ENCODE measurements at regions not wholly inside any gene's neighbourhood (a gene's known extent, or its start where the extent isn't known, plus 50 kb on each side); places are given as distances from the start of the nearest gene placed in this dataset.
"Not testable (repeated sequence)": the region's sequence is repeated elsewhere in the genome, so short reads cannot be mapped to it uniquely, and the experiment has no call there.

- peaks cover 4% of the 10 kb centered on the region for H3K9me3 Mint-ChIP-seq
- H3K27me3 Mint-ChIP-seq (ENCODE audit: low read depth), result no peaks in the 10 kb centered on the region
- H3K36me3 Mint-ChIP-seq (ENCODE audit: insufficient read depth), result peaks cover 4% of the 10 kb centered on the region
- H3K4me1 Mint-ChIP-seq (ENCODE audit: low read depth), result peaks cover 67% of the 10 kb centered on the region
- ATAC-seq (peak; percentile 58 to 67), DNase-seq (no peak)
- peak overlapping the region; percentile 33 for H3K4me3 Mint-ChIP-seq
Measured at GRCh38 chr22:40094485-40094884, 83.2 kb upstream of the TNRC6B start.

- not testable (repeated sequence) for H3K36me3 Mint-ChIP-seq (ENCODE audit: insufficient read depth); H3K27me3 Mint-ChIP-seq (ENCODE audit: low read depth); H3K9me3 Mint-ChIP-seq; ATAC-seq; DNase-seq; H3K4me3 Mint-ChIP-seq
- H3K4me1 Mint-ChIP-seq (ENCODE audit: low read depth), result peaks cover 53% of the 10 kb centered on the region
Measured at GRCh38 chr22:40099887-40100286, 77.8 kb upstream of the TNRC6B start.

- DNase-seq (no peak), ATAC-seq (peak; percentile 16 to 49)
- H3K9me3 Mint-ChIP-seq, result no peaks in the 10 kb centered on the region
- no peaks in the 10 kb centered on the region for H3K27me3 Mint-ChIP-seq (ENCODE audit: low read depth)
- peak overlapping the region; percentile 14 for H3K4me3 Mint-ChIP-seq
- peaks cover 1% of the 10 kb centered on the region for H3K36me3 Mint-ChIP-seq (ENCODE audit: insufficient read depth)
- peaks cover 69% of the 10 kb centered on the region for H3K4me1 Mint-ChIP-seq (ENCODE audit: low read depth)
Measured at GRCh38 chr22:40105755-40106154, 72.0 kb upstream of the TNRC6B start.

DNA sequence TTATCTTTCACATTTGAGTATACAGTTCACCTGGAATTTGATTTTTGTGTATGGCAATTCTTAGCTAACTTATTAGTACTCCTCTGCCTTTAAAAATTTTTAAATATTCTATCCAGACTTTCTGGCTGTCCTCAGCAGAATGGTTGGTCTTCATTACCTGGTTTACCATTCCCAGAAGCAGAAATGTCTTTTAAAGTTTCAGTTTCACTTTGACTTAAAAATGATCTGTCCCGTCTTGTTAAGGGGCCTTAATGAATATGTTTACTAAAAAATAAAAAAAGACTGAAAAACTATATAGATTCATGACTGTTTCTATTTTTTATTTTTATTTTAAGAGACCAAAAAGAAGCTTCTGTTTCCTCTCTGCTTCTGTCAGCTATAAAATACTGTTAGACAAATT lies 70.5 kb upstream of the TNRC6B start:
- no peak for DNase-seq
- H3K36me3 Mint-ChIP-seq (ENCODE audit: insufficient read depth), result peaks cover 1% of the 10 kb centered on the region
- ATAC-seq, result no peak
- H3K9me3 Mint-ChIP-seq, result no peaks in the 10 kb centered on the region
- peaks cover 73% of the 10 kb centered on the region for H3K4me1 Mint-ChIP-seq (ENCODE audit: low read depth)
- H3K27me3 Mint-ChIP-seq (ENCODE audit: low read depth), result no peaks in the 10 kb centered on the region
- H3K4me3 Mint-ChIP-seq, result peak overlapping the region; percentile 81

GRCh38 chr22:40107851-40108378 lies 69.8 kb upstream of the TNRC6B start:
- H3K36me3 Mint-ChIP-seq (ENCODE audit: insufficient read depth), result peaks cover 1% of the 10 kb centered on the region
- H3K4me3 Mint-ChIP-seq, result peak overlapping the region; percentile 81
- ATAC-seq (peak; percentile 76 to 77), DNase-seq (peak; percentile 12)
- no peaks in the 10 kb centered on the region for H3K27me3 Mint-ChIP-seq (ENCODE audit: low read depth)
- H3K4me1 Mint-ChIP-seq (ENCODE audit: low read depth), result peaks cover 78% of the 10 kb centered on the region
- no peaks in the 10 kb centered on the region for H3K9me3 Mint-ChIP-seq

DNA sequence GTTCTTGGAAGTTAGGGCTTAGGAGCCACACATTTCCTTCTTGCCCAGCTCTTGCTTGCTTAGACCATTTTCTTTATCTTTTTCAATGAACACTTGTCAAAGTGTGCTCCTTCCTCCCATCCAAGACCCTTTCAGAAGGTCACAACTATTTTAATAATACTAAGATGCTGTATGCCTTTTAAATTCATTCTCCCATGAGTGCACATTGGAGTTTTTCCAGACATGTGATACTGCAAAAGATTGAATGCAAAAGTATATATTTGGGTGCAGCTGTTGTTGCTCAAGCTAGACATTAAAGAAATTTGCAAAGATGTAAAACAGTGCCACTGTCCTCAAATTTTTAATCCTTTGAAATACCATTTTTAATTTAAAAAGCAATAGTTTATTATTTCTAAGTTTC lies 69.3 kb upstream of the TNRC6B start:
- Mint-ChIP-seq H3K36me3 (ENCODE audit: insufficient read depth) (no peaks in the 10 kb centered on the region), H3K4me3 (peak overlapping the region; percentile 81), H3K4me1 (ENCODE audit: low read depth) (peaks cover 79% of the 10 kb centered on the region), H3K27me3 (ENCODE audit: low read depth) (no peaks in the 10 kb centered on the region), H3K9me3 (no peaks in the 10 kb centered on the region)
- DNase-seq (no peak), ATAC-seq (no peak)

DNA sequence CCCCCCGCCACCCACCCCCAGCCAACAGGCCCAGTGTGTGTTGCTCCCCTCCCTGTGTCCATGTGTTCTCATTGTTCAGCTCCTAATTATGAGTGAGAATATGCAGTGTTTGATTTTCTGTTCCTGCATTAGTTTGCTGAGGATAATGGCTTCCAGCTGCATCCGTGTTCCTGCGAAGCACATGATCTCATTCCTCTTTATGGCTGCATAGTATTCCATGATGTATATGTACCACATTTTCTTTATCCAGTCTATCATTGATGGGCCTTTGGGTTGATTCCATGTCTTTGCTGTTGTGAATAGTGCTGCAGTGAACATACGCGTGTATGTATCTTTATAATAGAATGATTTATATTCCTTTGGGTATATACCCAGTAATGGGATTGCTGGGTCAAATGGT lies 68.8 kb upstream of the TNRC6B start:
- not testable (repeated sequence) for ATAC-seq; H3K9me3 Mint-ChIP-seq; H3K36me3 Mint-ChIP-seq (ENCODE audit: insufficient read depth); H3K4me3 Mint-ChIP-seq; DNase-seq; H3K27me3 Mint-ChIP-seq (ENCODE audit: low read depth)
- peaks cover 84% of the 10 kb centered on the region for H3K4me1 Mint-ChIP-seq (ENCODE audit: low read depth)

- no peaks in the 10 kb centered on the region for H3K9me3 Mint-ChIP-seq
- no peaks in the 10 kb centered on the region for H3K27me3 Mint-ChIP-seq (ENCODE audit: low read depth)
- ATAC-seq, result no peak
- H3K36me3 Mint-ChIP-seq (ENCODE audit: insufficient read depth), result no peaks in the 10 kb centered on the region
- H3K4me1 Mint-ChIP-seq (ENCODE audit: low read depth), result peaks cover 86% of the 10 kb centered on the region
- no peak overlapping the region for H3K4me3 Mint-ChIP-seq
- no peak for DNase-seq
Measured at GRCh38 chr22:40111451-40111850, 66.3 kb upstream of the TNRC6B start.

- no peaks in the 10 kb centered on the region for H3K36me3 Mint-ChIP-seq (ENCODE audit: insufficient read depth)
- DNase-seq, result no peak
- H3K9me3 Mint-ChIP-seq, result no peaks in the 10 kb centered on the region
- no peak for ATAC-seq
- no peak overlapping the region for H3K4me3 Mint-ChIP-seq
- H3K27me3 Mint-ChIP-seq (ENCODE audit: low read depth), result no peaks in the 10 kb centered on the region
- H3K4me1 Mint-ChIP-seq (ENCODE audit: low read depth), result peaks cover 88% of the 10 kb centered on the region
Measured at GRCh38 chr22:40112595-40112994, 65.1 kb upstream of the TNRC6B start.

DNA sequence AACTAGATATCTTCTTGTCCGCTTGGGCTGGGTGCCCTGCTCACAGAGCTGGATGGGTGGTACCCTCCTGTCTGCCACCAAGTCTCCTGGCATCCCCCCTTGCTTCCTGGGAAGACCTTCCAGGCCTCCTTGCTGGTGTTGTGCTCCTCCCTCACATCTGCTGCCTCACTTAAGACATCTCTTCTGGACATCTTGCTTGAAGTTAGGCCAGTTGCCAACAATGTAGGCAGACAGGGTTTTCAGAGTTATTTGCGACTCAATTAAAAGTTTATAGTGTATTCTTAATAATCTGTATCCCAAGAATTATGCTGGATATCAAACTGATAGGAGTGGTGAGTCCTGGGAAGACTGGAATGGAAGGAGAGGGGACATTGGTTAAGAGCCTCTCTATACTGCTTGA lies 64.0 kb upstream of the TNRC6B start:
- Mint-ChIP-seq H3K4me1 (ENCODE audit: low read depth) (peaks cover 86% of the 10 kb centered on the region), H3K27me3 (ENCODE audit: low read depth) (no peaks in the 10 kb centered on the region), H3K36me3 (ENCODE audit: insufficient read depth) (peaks cover 2% of the 10 kb centered on the region), H3K9me3 (no peaks in the 10 kb centered on the region), H3K4me3 (no peak overlapping the region)
- DNase-seq, result no peak
- ATAC-seq, result no peak

GRCh38 chr22:40114411-40114810 lies 63.3 kb upstream of the TNRC6B start:
- ATAC-seq (no peak), DNase-seq (no peak)
- Mint-ChIP-seq H3K27me3 (ENCODE audit: low read depth) (no peaks in the 10 kb centered on the region), H3K9me3 (no peaks in the 10 kb centered on the region), H3K4me1 (ENCODE audit: low read depth) (peaks cover 84% of the 10 kb centered on the region), H3K36me3 (ENCODE audit: insufficient read depth) (peaks cover 4% of the 10 kb centered on the region), H3K4me3 (no peak overlapping the region)

GRCh38 chr22:40116496-40117200 lies 61.1 kb upstream of the TNRC6B start:
- no peaks in the 10 kb centered on the region for H3K9me3 Mint-ChIP-seq
- peaks cover 9% of the 10 kb centered on the region for H3K36me3 Mint-ChIP-seq (ENCODE audit: insufficient read depth)
- DNase-seq (peak; percentile 27), ATAC-seq (peak; percentile 66 to 76)
- peaks cover 78% of the 10 kb centered on the region for H3K4me1 Mint-ChIP-seq (ENCODE audit: low read depth)
- H3K27me3 Mint-ChIP-seq (ENCODE audit: low read depth), result no peaks in the 10 kb centered on the region
- peak overlapping the region; percentile 52 for H3K4me3 Mint-ChIP-seq

DNA sequence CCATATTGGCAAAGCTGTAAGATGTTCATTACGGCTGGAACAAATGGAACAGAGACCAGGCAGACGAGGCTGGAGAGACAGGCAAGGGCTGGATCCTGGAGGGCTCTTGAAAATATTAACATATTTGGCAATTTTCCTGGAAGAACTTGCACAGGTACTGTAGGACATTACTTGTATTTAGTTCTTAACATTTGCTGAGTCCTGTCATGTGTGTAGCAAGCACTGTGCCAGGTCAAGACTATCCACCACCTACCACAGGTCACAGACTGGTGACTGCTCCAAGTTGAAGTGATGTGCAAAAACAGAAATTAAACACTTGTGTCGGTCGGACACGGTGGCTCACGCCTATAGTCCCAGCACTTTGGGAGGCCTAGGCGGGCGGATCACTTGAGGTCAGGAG lies 58.7 kb upstream of the TNRC6B start:
- Mint-ChIP-seq H3K4me3 (no peak overlapping the region), H3K4me1 (ENCODE audit: low read depth) (peaks cover 57% of the 10 kb centered on the region), H3K36me3 (ENCODE audit: insufficient read depth) (peaks cover 16% of the 10 kb centered on the region), H3K27me3 (ENCODE audit: low read depth) (no peaks in the 10 kb centered on the region), H3K9me3 (no peaks in the 10 kb centered on the region)
- DNase-seq, result no peak
- no peak for ATAC-seq

- DNase-seq (no peak), ATAC-seq (no peak)
- H3K4me1 Mint-ChIP-seq (ENCODE audit: low read depth), result peaks cover 41% of the 10 kb centered on the region
- no peaks in the 10 kb centered on the region for H3K9me3 Mint-ChIP-seq
- no peaks in the 10 kb centered on the region for H3K27me3 Mint-ChIP-seq (ENCODE audit: low read depth)
- no peak overlapping the region for H3K4me3 Mint-ChIP-seq
- peaks cover 25% of the 10 kb centered on the region for H3K36me3 Mint-ChIP-seq (ENCODE audit: insufficient read depth)
Measured at GRCh38 chr22:40120848-40121247, 56.9 kb upstream of the TNRC6B start.

GRCh38 chr22:40121461-40121860 lies 56.3 kb upstream of the TNRC6B start:
- H3K9me3 Mint-ChIP-seq, result no peaks in the 10 kb centered on the region
- peaks cover 35% of the 10 kb centered on the region for H3K4me1 Mint-ChIP-seq (ENCODE audit: low read depth)
- no peaks in the 10 kb centered on the region for H3K27me3 Mint-ChIP-seq (ENCODE audit: low read depth)
- no peak for DNase-seq
- ATAC-seq, result peak in 1 of 2 donors; percentile 51
- H3K36me3 Mint-ChIP-seq (ENCODE audit: insufficient read depth), result peaks cover 25% of the 10 kb centered on the region
- H3K4me3 Mint-ChIP-seq, result no peak overlapping the region

Data from activated T-cell treated with anti-CD3 and anti-CD28 coated beads, Interleukin-2, amount 50 U/mL, for 4 hours (primary cell).